Renal cortex interstitium (tissue), 11 donors: ENCODE measurements at regions not wholly inside any gene's neighbourhood (a gene's known extent, or its start where the extent isn't known, plus 50 kb on each side); places are given as distances from the start of the nearest gene placed in this dataset.
"Not testable (repeated sequence)": the region's sequence is repeated elsewhere in the genome, so short reads cannot be mapped to it uniquely, and the experiment has no call there.

ENCODE experiments used
- DNase-seq, 11 donors: peaks; one replicate each; pipeline ENCODE4 v3.0.0-alpha.2; 2013; ENCODE audit warnings: low read depth in 9 of 11, low spot score in 4 of 11; ENCODE audit errors: extremely low read depth in 1 of 11

GRCh38 chr12:56872366-56872765, 61.8 kb downstream of the SDR9C7 start:
- no peak for DNase-seq

- DNase-seq: no peak
Measured at GRCh38 chr12:56867216-56867615, 67.0 kb downstream of the SDR9C7 start.

- DNase-seq: no peak
Measured at GRCh38 chr12:56866493-56866892, 67.7 kb downstream of the SDR9C7 start.

- no peak for DNase-seq
Measured at GRCh38 chr12:56864318-56864717, 69.9 kb downstream of the SDR9C7 start.

- no peak for DNase-seq
Measured at GRCh38 chr12:56863789-56864188, 70.4 kb downstream of the SDR9C7 start.

- DNase-seq: no peak
Measured at GRCh38 chr12:56862264-56862663, 71.9 kb downstream of the SDR9C7 start.

- DNase-seq: not testable (repeated sequence)
Measured at GRCh38 chr12:56853392-56853978, 80.7 kb downstream of the SDR9C7 start.

- no peak for DNase-seq
Measured at GRCh38 chr12:56851462-56851861, 82.7 kb downstream of the SDR9C7 start.

GRCh38 chr12:56840922-56841321, 77.8 kb downstream of the HSD17B6 start:
- DNase-seq: no peak

- peak in 2 of 11 donors; percentile 26 to 45 for DNase-seq
Measured at GRCh38 chr12:56839915-56840325, 76.8 kb downstream of the HSD17B6 start.

- DNase-seq: no peak
Measured at GRCh38 chr12:56839489-56839848, 76.3 kb downstream of the HSD17B6 start.

GRCh38 chr12:56838621-56839488, 75.7 kb downstream of the HSD17B6 start:
- peak in 4 of 11 donors; percentile 13 to 41 (median 36) for DNase-seq
